ENCODE measurements at regions not wholly inside any gene's neighbourhood (a gene's known extent, or its start where the extent isn't known, plus 50 kb on each side); places are given as distances from the start of the nearest gene placed in this dataset.

DNA sequence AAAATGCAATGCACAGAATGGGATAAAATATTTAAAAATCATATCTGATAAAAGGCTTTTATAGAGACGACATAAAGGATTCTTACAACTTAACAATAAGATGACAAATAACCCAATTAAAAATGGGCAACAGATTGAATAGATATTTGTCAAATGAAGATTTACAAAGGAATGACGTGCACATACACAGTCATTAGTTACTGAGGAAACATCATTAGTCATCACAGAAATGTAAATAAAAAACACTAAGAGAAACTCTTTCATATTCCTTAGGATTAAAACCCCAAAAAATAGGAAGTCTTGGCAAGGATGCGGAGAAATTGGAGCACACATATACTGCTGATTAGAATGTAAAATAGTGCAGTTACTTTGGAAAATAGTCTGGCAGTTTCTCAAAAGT, 1886.0 kb upstream of the CDH6 start:
- TF ChIP-seq GATA2 (IDR thresholded peaks at IDR 0.05; ENCODE audit: low read depth, low read length) (no peak), GATA3 (IDR thresholded peaks at IDR 0.05; ENCODE audit: low read depth, low read length) (no peak)

DNA sequence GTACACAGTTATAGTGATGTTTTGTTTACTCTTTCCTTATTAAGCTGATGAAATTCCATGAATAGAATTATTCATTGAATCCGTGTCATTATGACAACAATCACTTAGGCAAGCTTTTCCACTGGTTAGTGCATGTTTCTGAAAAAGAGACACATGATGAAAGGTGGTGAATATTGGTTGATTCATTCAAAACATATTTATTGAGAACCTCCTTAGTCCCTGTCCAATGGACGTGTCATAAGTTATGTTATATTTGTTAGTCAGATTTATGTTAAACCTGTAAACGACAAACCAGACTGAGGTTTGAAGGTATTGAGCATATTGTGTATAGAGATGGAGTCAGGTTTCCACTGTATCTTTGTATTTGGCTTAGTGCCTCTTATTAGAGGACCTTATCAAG, 1888.9 kb upstream of the CDH6 start:
- TF ChIP-seq GATA2 (IDR thresholded peaks at IDR 0.05; ENCODE audit: low read depth, low read length) (no peak), GATA3 (IDR thresholded peaks at IDR 0.05; ENCODE audit: low read depth, low read length) (no peak)

DNA sequence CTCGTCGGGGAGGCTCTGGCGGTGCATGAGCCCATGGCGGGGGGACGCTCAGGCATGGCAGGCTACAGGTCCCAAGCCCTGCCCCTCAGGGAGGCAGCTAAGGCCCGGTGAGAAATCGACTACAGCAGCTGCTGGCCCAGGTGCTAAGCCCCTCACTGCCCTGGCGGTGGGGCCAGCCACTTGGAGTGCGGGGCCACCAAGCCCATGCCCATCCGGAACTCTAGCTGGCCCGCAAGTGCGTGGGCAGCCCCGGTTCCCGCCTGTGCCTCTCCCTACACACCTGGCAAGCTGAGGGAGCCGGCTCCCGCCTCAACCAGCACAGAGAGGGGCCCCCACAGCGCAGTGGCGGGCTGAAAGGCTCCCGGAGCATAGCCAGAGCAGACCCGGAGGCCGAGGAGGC, 1896.9 kb upstream of the CDH6 start:
- TF ChIP-seq GATA2 (IDR thresholded peaks at IDR 0.05; ENCODE audit: low read depth, low read length) (no peak), GATA3 (IDR thresholded peaks at IDR 0.05; ENCODE audit: low read depth, low read length) (no peak)

DNA sequence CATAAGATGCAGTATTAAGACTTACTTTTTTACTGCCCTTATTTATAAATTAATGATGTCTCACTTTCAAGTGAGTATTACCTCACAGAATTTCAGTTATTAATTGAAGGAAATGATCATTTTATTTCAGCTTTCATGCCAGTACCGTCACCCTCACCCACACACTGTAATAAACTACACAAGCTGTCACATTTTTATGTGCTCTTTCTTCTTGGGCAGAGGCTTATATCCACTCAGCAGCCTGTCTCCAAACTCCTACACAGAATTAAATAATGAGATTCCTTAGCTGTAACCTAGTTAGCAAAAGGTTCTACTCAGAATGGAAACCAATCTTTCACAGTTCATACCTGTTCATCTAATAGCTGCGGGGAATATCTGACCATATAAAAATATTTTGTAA, 1915.8 kb upstream of the CDH6 start:
- TF ChIP-seq GATA3 (IDR thresholded peaks at IDR 0.05; ENCODE audit: low read depth, low read length) (no peak), GATA2 (IDR thresholded peaks at IDR 0.05; ENCODE audit: low read depth, low read length) (no peak)

DNA sequence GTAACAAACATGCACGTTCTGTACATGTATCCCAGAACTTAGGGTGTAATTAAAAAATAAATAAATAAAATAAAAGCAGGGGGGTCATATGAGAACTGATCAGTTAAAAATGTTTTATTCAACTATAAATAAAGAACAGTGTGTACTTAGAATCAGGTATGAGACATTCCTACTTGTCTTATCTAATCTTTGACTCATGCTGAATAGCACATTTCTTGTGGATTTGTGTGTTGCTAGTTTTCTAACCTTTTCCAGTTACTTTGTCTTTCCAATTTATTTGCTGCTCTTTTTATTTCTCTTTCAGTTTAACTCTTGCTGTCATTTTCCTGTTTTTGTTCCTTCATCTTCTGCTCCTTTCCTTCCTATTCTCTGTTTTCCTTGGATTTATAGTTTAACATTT, 1917.1 kb upstream of the CDH6 start:
- TF ChIP-seq GATA3 (IDR thresholded peaks at IDR 0.05; ENCODE audit: low read depth, low read length) (no peak), GATA2 (IDR thresholded peaks at IDR 0.05; ENCODE audit: low read depth, low read length) (no peak)

DNA sequence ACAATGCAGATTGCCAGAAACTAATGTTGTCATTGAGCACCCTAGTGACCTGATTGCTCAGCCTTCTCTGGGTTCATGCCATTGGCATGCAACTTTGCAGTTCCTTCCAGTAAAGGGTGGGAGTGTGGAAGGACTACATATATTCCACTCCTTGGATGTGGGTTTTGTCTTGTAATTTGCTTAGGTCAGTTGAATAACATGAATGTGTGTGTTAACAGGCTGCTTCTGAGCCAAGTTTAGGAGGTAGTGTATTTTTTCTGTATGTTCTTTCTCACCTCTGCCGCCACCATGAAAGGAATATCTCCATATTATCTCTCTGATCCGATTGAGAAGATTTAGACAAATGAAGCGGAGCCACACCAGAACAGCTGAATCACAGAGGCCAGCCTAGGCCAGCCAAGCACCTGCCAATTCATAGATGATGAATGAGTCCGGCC, 1929.6 kb upstream of the CDH6 start:
- no peak for TF ChIP-seq GATA3 (IDR thresholded peaks at IDR 0.05; ENCODE audit: low read depth, low read length)
- no peak for TF ChIP-seq GATA2 (IDR thresholded peaks at IDR 0.05; ENCODE audit: low read depth, low read length)

DNA sequence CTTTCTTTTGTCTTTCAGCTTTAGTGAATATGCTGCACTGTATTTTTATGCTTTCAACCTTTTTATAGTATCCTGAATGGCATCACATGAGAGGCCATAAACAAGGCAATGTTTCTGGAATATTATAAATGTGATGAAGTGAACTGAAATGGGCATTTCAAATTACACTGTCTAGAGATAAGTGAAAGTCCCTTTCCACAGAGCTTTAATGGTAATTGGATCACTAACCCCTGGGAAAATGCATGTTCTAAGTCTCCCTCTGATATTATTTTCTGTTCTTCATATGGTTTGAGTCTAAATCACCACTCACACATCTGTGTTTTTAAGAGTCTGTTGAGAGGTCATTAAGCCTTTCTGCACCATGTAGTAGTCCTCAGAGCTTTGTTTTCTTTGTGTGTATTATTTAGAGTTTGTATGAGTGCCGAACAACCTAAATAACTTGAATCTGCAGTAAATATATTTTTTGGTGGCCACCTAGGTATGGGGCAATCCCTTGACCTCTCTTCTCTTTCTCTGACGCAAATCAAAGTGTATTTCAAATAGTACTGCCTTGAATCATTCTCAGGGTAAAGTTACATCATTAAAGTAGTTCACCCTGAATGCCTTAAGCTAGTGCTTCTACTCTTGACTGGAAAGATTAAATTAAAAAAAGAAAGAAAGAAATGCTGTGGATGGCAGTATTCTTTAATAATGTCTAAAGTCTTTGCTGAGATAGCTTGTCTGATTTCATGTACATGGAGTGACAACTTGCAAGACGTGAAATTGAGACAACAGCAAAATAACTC, 1931.0 kb upstream of the CDH6 start:
- TF ChIP-seq GATA3 (IDR thresholded peaks at IDR 0.05; ENCODE audit: low read depth, low read length), result no peak
- TF ChIP-seq GATA2 (IDR thresholded peaks at IDR 0.05; ENCODE audit: low read depth, low read length), result no peak

DNA sequence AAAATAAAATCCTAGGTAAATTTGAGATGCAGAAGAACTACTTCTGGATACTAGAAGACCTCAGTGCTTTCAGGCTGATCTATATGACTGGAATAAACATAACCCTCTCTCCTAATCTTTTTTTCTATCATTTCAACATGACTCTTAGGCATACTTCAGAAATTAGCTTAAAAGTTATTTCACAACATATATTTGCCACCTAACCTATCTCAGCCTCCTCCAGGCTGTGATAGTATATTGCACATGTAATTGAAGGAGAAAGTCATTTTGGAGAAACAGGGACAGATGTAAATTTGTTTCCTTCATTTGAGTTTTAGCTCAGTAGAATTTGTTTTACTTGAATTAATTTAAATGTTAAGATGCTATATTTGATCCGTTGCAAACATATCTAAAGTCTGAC, 1932.3 kb upstream of the CDH6 start:
- TF ChIP-seq GATA2 (IDR thresholded peaks at IDR 0.05; ENCODE audit: low read depth, low read length), result no peak
- no peak for TF ChIP-seq GATA3 (IDR thresholded peaks at IDR 0.05; ENCODE audit: low read depth, low read length)

DNA sequence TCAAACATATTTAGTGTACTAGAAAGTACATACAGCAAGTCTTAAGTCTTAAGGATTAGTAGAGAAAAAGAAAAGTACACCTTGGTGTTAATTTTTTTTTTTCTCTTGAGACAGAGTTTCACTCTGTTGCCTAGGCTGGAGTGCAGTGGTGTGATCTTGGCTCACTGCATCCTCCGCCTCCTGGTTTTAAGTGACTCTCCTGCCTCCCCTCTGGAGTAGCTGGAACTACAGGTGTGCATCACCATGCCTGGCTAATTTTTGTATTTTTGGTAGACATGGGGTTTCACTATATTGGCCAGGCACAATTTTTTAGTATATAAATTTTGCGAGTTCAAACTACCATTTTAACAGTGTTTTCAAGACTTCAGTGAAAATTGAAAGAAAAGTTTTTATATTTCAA, 1941.1 kb upstream of the CDH6 start:
- no peak for TF ChIP-seq GATA2 (IDR thresholded peaks at IDR 0.05; ENCODE audit: low read depth, low read length)
- no peak for TF ChIP-seq GATA3 (IDR thresholded peaks at IDR 0.05; ENCODE audit: low read depth, low read length)

DNA sequence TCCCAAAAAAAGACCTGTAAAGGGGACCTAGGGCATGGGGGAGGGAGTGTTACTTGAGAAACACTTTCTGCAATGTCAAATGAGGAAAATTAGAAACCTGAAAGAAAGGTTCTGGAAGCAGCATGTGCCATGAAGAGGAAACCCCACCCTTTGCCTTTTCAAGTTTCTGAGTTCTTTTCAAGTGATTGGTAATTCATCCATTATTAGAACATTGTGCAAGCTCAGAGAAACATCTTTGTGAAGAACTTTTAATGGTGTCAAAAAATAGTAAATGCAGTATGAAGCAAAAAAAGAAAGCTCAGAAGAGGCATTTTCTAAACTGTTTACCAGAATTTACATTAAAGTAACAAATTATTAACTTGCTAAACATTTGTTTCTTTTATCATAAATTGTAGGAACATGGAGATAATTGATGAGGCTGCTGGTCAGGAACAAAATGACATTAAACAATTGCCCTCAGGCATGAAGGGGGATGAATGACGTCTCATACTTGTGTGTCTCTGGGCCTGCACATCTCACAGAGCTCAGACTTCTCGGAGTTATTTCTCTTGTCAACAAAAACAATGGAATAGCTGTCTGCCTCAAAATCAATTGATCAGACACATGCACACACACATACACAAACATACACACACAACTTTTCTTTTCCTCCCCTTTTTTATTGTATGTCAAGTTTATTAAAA, 1946.0 kb upstream of the CDH6 start:
- no peak for TF ChIP-seq GATA3 (IDR thresholded peaks at IDR 0.05; ENCODE audit: low read depth, low read length)
- TF ChIP-seq GATA2 (IDR thresholded peaks at IDR 0.05; ENCODE audit: low read depth, low read length), result no peak

DNA sequence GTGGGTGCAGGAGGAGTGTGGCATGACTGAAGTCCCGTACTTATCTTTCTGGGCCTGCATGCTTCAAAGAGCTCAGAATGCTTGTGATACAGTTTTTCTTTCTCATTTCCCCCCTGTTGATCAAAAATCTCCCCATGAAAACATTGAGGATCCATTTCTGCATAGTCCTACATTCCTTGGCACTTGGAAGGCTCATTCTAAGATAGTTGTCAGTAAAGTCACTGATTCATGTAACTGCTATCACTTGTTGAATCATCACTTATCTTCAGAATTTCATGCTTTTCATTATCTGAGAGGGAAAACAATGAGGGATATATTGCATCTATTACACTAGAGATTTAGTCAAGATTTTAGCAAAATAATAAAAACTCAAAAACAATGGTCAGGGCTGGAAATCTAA, 1953.1 kb upstream of the CDH6 start:
- TF ChIP-seq GATA2 (IDR thresholded peaks at IDR 0.05; ENCODE audit: low read depth, low read length) (no peak), GATA3 (IDR thresholded peaks at IDR 0.05; ENCODE audit: low read depth, low read length) (no peak)

DNA sequence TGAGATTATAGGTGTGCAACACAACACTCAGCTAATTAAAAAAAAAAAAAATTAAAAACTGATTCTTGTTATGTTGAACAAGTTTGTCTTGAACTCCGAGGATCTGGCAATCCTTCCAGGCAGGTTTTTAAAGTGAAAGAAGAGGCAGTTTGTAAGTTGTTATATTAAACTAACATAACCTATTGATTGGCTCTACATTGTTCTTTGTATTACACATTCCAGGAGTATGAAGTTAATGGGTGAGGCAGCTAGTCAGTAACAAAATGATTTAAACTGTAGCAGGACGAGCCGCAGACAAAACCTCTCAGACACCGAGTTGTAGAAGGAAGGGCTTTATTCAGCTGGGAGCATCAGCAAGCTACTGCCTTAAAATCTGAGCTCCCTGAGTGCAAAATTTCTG, 1953.9 kb upstream of the CDH6 start:
- no peak for TF ChIP-seq GATA2 (IDR thresholded peaks at IDR 0.05; ENCODE audit: low read depth, low read length)
- no peak for TF ChIP-seq GATA3 (IDR thresholded peaks at IDR 0.05; ENCODE audit: low read depth, low read length)

DNA sequence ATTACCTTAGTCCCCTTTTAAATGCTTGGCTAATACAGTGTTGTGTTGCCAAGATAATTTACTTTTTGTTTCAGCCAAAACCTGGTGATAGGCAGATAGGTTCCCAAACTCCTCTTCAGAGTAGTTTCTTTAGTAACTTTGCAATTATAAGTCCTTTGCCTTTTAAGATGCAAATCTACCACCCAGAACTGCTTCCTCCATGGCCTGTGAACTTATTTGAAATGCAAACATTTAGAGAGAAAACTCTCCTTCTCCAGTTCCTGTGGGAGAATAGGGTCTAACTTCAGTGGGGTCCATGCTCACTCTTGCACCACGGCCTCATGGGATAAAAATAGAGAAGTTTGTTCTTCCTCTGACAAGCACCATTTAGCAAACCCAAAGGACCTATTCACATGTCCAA, 1955.4 kb upstream of the CDH6 start:
- TF ChIP-seq GATA3 (IDR thresholded peaks at IDR 0.05; ENCODE audit: low read depth, low read length) (no peak), GATA2 (IDR thresholded peaks at IDR 0.05; ENCODE audit: low read depth, low read length) (no peak)

DNA sequence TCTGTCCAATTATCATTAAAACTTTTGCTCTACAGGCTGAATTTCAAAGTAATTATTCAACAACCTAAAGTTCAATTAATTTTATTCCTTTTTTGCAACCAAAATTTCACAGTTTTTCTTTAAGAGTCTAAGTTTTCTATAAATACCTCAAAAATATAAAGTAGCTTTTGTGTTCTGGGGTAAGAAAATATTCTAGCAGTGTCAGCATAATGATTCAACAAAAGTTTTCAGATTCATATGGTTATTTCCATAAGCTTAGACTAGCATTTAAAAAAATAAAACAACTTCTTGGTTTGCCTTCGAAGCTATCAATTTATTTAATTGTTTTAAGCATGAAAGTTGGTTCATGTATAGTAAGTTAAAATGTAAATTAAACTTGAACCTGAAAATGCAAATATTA, 1962.3 kb upstream of the CDH6 start:
- TF ChIP-seq GATA3 (IDR thresholded peaks at IDR 0.05; ENCODE audit: low read depth, low read length) (no peak), GATA2 (IDR thresholded peaks at IDR 0.05; ENCODE audit: low read depth, low read length) (no peak)

DNA sequence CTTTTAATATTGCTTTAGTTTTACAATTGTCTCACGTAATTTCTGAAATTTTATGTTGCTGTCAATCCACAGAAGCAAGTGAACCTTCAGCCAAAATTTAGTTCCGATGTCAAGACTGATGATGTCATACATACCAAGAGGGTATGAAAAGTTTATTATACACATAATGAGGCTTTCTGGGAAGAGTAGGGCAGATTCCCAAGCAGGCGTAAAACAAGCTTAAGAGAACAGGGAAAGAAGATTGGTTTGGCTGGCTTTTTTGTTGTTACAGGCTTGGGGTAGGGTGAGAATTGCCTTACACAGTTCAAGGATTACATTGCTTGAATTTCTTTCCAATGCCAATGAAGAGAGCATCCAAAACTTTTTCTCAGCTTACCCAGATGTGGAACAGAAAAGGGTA, 1962.9 kb upstream of the CDH6 start:
- TF ChIP-seq GATA3 (IDR thresholded peaks at IDR 0.05; ENCODE audit: low read depth, low read length) (no peak), GATA2 (IDR thresholded peaks at IDR 0.05; ENCODE audit: low read depth, low read length) (no peak)
